GM19397 (cell line): ENCODE measurements at regions not wholly inside any gene's neighbourhood (a gene's known extent, or its start where the extent isn't known, plus 50 kb on each side); places are given as distances from the start of the nearest gene placed in this dataset.

Experiments used
- ATAC-seq: cut with Tn5 transposase; IDR thresholded peaks from one replicate; pipeline ENCODE4 v1.9.1; 2021; ENCODE audit warnings: mild to moderate bottlenecking, moderate library complexity; ENCODE audit not compliant: unreplicated experiment

DNA sequence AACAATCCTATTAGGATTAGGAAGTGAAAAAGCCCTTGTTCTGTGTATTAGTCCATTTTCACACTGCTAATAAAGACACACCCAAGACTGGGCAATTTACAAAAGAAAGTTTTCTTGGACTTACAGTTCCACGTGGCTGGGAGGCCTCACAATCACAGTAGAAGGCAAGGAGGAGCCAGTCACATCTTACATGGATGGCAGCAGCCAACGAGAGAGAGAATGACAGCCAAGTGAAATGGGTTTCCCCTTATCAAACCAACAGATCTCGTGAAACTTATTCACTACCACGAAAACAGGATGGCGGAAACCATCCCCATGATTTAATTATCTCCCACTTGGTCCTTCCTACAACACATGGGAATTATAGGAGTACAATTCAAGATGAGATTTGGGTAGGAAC lies 248.2 kb upstream of the KCNMB2 start:
- ATAC-seq, result no peak

DNA sequence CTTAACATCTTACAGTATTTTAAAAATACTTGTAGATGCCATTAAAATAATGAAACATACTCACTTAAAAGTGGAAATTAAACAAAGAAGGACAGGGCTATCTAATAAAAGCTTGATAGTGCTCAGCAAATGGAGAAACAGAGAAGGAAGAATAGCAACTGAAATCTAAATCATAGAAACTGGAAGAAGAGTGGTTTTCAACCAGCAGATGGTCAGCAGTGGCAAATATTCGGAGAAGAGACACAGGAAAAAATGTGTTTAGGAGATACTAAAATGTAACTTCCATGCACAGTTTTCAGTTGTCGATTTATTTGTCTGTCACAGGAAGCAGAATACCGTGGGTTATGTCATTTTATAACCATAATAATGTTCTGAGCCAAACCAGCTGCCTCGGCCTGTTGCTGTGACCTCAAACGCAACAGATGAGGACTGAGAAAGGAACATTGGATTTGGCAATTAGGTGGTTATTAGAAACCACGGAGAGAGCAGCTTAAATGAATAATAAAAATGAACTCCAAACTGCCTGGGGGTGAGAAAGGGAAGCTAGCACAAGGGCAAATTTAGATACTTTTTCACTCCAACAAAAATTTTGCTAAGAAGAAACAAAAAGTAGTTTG lies 246.6 kb upstream of the KCNMB2 start:
- no peak for ATAC-seq

DNA sequence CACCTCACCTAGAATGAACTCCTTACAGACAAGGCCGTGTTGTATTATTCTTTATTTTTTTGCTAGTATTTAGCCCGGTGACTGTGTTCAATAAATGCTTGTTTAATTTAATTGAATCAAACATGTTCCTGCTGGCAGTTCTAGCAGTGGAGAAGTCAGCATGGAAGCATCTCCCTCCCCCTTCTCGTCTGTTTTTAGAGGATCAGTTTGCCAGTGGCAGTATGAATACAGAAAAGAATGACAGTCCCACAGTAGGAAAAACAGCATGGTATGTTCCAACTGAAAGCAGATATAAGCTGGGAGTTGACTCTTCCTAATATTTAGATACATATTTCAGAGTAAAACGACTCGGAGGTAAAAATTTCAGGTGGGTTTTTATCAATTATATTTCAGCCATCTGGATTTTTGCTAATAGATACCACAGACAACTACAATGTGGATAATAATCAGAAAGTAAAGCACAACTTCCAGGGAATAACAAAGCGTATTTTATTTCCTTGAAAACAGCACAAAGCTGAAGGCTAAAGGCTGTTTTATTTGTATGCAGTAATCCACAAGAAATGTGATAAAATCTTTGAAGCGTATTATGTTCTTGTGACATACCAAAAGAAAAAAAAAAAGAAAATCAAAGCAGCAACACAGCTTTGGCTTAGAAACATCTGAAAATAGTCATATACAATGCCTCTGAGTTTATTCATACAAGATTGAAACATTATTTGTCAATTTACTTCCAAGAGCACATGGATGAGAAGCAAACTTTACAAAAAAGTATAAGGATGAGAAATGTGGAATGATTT lies 244.5 kb upstream of the KCNMB2 start:
- ATAC-seq, result no peak

DNA sequence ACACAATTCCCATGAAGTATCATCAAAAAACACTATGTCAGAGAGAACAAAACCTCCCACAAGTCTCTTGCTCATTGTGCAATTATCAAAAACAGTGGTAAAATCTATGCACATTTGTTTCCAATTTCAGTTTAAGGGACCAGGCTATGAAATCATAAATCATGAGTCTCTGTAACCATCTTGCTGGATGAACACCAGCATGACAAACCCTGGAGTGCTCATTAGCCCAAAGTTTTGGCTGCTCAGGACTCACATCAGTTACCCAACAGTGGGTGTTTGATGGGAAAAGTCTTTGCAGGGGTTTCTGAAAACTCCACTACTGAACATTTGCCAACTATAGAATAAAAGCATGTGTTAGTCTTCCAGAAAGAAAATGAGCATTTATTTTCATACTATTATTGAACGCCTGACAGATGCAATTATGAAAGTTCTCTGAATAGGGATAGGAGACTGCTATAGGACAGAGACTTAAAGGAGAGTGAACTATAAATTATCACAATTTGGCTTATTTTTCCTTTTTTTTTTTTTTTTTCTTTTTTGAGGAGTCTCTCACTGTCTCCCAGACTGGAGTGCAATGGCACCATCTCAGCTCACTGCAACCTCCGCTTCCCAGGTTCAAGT lies 240.8 kb upstream of the KCNMB2 start:
- no peak for ATAC-seq

DNA sequence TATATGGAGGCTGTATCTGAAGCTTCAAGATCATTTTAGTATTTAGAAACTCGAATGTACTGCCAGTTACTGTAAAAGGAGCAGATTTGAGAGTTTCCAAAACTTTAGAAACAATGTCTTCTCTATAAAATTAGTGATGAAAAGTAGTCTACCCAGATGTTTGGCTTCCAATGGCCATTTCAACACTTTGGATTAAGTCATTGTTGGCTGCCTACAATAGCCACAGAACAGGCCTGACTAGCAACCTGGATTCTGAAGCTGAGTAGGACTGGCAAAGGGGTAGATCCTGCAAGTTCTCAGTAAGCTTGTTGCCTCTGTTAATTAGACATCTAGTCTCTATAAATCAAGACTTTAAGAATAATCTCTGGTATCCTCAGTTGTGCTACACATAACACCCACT lies 239.0 kb upstream of the KCNMB2 start:
- no peak for ATAC-seq

DNA sequence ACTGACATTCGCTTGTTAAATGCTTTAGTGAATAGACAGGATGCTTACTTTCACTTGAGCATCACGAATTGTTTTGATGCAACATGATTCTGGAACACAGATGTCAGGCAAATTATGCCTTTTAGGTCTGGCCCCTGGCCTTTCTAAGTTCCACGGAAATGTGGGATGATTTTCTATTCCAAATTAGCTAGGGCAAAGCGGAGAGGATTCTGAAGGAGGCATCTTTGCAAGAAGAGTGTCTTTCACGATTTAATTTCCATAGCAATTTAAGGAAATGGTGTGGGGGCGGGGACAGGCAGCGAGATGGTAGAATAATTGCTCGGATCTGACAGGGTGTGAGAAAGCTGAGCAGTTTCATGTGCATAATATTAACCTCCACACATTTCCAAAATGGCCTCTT lies 238.5 kb upstream of the KCNMB2 start:
- ATAC-seq, result no peak

DNA sequence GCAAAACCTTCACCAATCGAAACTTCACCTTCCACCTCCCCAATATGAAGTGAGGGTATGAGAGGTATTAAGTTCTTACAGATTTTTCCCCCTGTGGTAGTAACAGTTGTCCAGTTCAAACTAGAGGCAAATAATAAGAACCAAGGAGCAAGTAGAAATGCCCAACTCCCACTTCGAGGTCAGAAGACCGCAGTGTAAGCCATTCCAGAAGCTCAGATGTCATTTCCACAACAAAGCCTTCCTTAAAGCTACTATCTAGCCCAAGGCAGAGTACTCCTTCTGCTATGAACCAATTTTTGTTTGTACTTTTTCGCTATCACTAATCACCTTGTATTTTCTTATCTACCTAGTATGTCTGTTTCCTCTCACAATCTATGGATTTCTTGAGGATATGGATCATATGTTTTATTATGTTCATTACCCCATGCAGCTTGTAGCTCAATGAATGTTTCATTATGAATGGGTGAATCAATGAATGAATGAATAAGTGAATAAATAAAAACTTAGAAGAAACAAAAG lies 235.7 kb upstream of the KCNMB2 start:
- no peak for ATAC-seq

DNA sequence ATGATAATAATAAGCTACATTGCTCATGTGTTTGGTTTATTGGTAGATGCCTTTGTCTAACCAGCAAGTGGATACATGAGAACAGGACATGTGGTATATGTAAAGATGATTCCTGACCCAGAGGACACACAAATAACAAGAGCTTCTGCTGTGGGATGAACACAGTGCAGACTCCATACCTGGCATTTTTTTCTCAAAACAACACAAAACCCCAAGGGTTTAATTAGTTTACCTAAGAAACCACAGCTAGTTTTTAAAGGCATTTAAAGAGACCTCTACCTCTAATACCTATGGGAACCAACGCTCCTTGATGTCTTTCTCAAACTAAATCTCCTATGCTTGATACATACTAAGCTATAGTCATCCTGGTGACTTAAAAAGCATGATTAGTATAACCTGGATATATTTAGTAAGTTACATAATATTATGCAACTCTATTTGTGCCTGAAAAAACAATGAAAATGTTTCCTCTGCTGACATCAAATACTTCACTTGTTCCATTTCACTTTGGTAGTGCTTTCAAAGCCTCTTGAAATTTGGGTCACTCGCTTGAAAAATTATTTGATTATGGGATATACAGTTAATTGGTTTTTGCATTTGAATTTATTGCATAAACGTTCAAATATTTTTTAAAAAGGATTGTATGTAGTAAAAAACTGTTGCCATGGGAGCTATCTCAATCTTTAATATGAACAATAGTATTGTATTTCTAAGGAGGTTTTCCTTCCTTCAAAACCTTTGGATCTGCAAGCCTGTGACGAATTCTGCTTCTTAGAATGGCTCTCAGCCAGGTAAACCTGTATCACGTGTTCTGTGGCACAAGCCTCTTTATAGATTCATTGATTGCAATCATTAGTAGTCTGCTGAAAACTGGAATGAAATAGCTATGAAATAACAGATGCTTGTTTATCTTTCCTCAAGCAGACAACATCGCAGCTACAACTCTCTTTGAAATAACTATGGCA lies 233.0 kb upstream of the KCNMB2 start:
- no peak for ATAC-seq

DNA sequence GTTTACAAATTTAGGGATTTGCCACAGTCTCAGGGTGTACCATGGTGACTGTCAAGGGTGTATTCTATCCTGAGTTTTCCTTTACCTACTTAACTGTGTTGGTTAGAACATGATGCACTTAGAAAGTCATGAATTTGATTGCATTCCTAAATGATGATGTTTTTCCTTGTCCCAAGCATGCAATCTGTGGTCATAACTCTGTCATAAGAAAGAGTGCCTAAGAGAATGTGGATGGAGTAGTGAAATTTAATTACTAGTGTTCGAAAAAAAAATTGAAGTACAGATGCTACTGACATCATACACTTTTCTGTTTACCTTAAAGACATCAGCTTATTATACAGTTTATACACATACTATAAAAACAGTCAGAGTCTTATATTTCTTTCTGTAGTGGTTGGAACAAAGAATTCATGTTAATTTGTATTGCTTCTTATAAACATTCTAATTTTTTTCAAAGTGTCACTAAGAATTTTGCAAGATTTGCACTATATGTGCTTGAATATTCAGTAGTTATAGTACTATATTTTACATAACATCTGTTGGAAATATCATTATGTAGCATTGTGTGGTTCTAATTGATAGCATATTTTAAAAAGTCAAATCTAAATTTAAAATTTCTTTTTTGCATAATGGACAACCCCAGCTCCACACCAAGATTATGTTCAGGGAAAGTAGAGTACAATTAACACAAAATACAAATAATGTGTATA lies 231.3 kb upstream of the KCNMB2 start:
- no peak for ATAC-seq

DNA sequence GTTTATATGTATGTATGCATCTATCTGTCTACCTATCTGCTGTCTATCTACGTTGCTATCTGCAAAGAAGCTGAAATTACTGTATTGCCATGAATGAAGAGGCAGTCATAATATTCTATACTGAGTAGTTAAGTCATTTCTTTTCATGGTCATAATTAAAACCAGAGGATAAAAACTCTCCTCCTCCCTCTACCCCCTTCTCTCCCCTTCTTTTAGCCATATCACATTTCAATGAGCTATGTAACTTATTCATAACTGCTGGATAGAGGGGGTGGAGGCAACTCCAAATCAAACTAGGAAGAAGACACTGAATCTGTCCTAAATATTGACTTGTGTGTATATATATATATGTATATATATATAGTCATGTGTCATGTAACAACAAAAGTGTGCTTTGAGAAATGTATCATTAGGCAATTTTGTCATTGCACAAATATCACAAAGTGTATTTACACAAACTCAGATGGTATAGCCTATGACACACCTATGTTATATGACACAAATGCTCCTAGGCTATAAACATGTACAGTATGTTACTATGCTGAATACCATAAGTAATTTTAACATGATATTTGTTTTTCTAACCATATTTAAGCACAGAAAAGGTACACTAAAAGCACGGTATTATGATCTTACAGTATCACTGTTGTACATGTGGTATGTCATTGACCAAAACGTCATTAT lies 229.7 kb upstream of the KCNMB2 start:
- ATAC-seq, result no peak

DNA sequence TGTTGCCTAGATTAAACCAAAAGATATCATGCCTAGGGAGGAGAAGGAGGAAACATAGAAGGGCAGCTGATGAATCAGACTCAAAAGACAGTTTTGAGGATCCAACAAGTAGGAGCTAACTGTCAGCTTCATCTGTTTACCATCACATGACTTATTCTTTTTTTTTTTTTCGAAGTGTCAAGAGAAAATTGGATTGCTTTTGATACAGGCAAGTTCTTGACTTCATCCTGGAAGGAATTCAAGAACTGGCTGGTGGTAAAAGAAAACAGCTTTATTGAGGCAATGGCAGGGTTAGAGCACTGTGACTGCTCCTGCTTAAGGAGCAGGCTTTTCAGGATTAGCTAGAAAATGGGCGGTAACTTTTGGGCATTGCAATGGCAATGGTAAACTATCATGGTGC lies 227.5 kb upstream of the KCNMB2 start:
- ATAC-seq, result no peak

DNA sequence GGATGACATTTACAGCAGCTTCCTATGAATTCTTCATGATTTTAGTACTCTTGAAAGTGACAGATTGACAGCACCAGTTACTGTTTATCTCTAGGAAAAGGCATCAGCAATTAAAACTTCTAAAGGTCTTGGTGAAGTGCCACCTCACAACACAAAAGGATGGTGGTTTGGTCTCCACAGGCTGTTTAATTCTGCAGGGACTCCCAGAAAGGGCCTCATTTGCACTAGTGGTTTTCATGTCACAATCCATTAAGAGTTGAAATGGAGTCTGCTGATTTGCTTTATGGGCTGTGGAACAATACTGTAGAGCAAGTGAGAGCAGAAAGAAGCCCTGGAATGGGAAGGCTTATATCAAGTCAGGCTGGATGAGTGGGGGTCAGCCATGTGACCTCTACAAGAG lies 225.3 kb upstream of the KCNMB2 start:
- no peak for ATAC-seq

DNA sequence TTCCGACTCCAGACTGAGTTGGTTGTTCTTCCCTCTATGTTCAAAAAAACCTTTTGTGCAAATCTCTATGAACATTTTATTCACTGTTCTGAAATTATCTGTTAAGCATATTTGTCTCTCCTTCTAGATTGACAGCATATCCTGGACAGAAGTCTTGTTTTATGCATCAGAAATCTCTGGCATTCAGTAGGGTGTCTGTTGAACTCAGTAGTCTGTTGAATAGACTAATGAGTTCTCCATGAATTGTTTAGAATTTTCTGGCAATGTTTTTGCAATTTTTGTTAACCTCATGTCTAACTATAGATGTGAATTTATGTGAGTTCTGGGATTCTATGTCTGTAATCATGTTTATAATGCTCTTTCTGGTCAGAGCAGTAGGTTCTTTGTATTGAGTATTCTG lies 222.5 kb upstream of the KCNMB2 start:
- no peak for ATAC-seq

DNA sequence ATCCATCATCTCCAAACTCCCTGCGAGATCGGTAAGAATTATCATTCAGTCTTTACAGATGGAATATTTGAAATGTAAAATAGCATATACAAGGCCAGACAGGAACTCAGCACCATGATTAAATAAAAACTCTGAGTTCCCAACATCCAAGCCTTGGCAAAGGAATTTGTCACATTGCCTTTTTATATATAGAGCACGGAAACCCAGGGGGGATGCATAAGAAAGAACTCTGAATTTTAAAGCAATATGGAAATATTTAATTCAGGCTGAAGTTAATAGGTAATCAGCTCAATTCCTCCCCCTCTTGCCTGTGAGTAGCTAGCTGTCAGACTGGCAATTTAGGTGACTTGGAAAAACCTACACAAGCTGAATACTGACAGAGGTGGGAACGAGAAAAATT lies 217.9 kb upstream of the KCNMB2 start:
- no peak for ATAC-seq

DNA sequence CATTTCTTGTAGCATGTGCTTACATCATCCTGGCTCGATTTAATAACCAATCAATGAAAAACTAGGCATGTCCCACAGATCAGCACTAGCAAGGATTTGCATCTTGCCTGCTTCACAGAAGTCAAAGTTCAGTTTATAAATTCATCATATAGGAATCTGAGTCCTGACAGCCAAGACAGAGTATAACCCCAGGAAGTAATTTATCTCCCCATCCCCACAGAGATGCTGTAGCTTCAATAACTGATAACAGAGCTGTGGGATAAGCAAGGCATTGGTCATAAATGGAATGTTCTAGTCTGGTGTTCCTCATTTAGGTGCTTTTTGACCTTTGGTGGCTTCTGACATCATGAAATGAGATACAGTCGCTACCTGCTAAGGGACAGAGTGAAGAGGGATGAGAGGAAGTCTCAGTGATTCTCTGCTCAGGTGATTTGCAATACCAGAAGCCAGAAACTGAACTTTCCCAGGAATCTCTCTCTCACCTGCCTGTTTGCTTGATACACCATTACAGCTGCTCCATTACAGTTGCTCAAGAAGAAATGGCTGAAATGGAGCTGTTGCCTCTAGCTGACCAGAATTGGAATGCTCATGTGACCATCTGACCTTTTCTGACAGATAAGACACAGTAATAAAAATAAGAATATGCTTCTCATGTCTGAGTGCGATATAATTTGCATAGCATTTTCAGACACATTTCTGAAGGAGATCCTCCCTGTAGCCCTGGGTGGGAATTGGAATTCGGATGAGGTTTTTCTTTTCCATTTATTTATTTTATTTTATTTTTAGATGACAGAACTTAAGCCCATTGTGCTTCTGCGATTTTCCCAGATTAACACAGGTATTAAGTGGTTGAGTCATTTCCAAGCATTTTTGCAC lies 217.1 kb upstream of the KCNMB2 start:
- ATAC-seq, result no peak

DNA sequence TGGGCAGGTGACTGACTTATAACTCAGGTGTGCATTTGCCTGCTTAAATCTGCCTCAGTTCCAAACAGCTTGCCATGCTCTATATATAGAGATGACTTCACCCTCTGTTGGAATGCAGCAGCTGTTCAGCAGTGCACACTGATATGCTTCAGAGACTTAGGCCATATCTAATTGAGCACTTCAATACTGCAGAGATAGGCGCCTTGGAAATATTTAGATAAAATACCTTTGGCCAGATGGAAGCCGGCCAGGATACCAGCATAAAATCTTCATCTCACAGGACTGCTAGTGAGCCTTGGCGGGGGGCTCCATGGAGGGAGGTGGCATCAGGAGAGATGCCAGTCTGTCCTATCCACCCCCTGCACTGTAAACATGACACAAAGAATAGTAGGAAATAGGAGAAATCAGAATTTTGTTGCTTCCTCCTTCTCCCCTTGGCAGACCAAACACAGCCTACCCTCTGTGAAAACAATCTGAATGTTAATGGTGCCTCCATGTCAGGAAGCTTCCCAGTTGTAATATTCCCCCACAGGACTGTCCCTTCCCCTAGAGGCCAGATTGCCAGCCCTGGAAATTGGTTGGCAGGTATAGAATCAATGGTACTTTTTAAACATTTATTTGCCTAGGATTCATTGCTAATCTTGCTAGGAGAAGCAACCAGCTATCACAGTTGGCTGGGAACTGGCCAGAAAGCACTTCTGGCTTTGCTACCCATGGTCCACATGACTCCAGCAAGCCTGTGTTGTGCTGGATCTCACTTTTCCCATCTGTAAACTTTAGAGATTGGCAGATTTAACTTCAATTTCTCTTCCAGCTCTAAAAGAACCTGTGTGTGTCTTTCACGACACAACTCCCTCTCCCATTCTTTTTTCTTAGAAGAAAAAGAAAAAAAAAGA lies 215.5 kb upstream of the KCNMB2 start:
- ATAC-seq, result no peak

DNA sequence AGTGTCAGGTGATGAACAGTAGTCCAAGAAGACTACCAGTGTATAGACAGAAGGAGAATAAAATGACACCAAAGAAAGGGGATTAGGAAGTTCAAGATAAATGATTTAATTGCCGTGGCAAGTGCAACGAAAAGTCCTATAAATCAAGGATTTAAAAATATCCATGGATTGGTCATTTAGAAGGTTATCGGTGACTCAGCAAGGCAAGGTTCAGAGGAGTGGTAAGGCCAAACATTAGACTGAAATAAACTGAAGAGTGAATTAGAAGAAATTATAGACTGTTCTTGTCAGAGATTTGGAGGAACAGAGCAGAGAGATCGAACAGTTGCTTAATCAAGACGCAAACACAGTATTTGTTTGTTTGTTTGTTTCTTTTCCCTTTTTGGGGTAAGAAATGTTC lies 211.9 kb upstream of the KCNMB2 start:
- no peak for ATAC-seq

DNA sequence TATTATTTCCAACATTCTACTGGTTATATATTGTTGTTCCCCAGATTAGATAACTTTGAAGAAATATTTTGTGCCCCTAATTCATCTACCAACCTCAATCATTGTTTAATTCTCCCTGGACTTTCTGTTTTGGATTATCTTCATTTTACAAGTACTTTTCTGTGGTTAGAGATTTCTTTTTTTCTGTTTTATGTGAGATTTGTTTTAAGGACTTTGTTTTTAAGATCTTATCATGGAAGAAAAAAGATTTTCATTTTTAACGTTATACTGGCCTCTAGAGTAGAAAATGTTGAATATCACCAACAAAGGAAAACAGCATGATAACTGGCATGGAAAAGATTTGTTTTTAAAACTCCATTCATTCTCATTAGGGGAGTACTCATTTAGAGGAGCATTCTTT lies 210.9 kb upstream of the KCNMB2 start:
- no peak for ATAC-seq
